GM18873 (cell line): ENCODE measurements at regions not wholly inside any gene's neighbourhood (a gene's known extent, or its start where the extent isn't known, plus 50 kb on each side); places are given as distances from the start of the nearest gene placed in this dataset.
"Not testable (repeated sequence)": the region's sequence is repeated elsewhere in the genome, so short reads cannot be mapped to it uniquely, and the experiment has no call there.

ENCODE experiments used
- ATAC-seq: cut with Tn5 transposase; IDR thresholded peaks from one replicate; pipeline ENCODE4 v1.9.1; 2021; ENCODE audit warnings: mild to moderate bottlenecking, moderate library complexity, moderate number of reproducible peaks; ENCODE audit not compliant: unreplicated experiment, low FRiP score

- no peak for ATAC-seq
Measured at GRCh38 chr3:117820658-117821299, 1111.2 kb downstream of the TUSC7 start.

- ATAC-seq = no peak
Measured at GRCh38 chr3:117822416-117822815, 1112.8 kb downstream of the TUSC7 start.

- ATAC-seq = no peak
Measured at GRCh38 chr3:117836296-117836695, 1126.7 kb downstream of the TUSC7 start.

- no peak for ATAC-seq
Measured at GRCh38 chr3:117837391-117837790, 1127.8 kb downstream of the TUSC7 start.

- ATAC-seq = no peak
Measured at GRCh38 chr3:117842086-117842485, 1132.5 kb downstream of the TUSC7 start.

GRCh38 chr3:117843356-117843755 is 1133.8 kb downstream of the TUSC7 start:
- ATAC-seq = no peak

GRCh38 chr3:117844676-117845075 is 1135.1 kb downstream of the TUSC7 start:
- ATAC-seq = no peak

- ATAC-seq = no peak
Measured at GRCh38 chr3:117846238-117846637, 1136.7 kb downstream of the TUSC7 start.

GRCh38 chr3:117848606-117849005 is 1139.0 kb downstream of the TUSC7 start:
- no peak for ATAC-seq

- no peak for ATAC-seq
Measured at GRCh38 chr3:117853923-117854668, 1144.5 kb downstream of the TUSC7 start.

- ATAC-seq = no peak
Measured at GRCh38 chr3:117856354-117856753, 1146.8 kb downstream of the TUSC7 start.

- ATAC-seq = no peak
Measured at GRCh38 chr3:117863146-117863545, 1153.6 kb downstream of the TUSC7 start.

GRCh38 chr3:117865338-117865737 is 1155.8 kb downstream of the TUSC7 start:
- ATAC-seq = no peak

- no peak for ATAC-seq
Measured at GRCh38 chr3:117868766-117869165, 1159.2 kb downstream of the TUSC7 start.

- no peak for ATAC-seq
Measured at GRCh38 chr3:117871934-117872333, 1162.4 kb downstream of the TUSC7 start.

GRCh38 chr3:117872594-117873248 is 1161.9 kb downstream of the IGSF11 start:
- ATAC-seq = not testable (repeated sequence)

GRCh38 chr3:117873249-117873600 is 1161.4 kb downstream of the IGSF11 start:
- ATAC-seq = no peak

GRCh38 chr3:117874028-117874690 is 1160.5 kb downstream of the IGSF11 start:
- no peak for ATAC-seq

GRCh38 chr3:117874904-117875874 is 1159.5 kb downstream of the IGSF11 start:
- no peak for ATAC-seq

GRCh38 chr3:117875887-117876286 is 1158.8 kb downstream of the IGSF11 start:
- no peak for ATAC-seq
